ENCODE measurements at regions not wholly inside any gene's neighbourhood (a gene's known extent, or its start where the extent isn't known, plus 50 kb on each side); places are given as distances from the start of the nearest gene placed in this dataset.

DNA sequence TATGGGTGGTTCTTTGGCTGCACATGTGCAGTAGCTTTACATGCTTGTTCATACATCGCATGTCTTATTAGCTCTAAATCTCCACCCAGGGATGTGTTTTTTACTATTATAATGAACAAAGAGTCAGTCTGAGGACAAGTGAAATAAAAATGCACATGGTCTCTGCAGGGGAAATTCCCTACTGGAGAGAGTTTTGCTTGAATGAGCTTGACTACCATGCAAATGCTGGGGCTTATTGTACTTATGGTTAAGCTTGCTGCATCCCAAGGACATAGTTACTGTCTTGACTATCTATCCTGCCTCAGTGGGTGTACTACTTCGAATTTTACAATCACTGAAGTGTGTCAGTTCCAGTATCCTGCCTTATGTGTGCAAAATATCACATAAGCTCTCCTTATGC lies 362.7 kb downstream of the TDRD15 start:
- ChIA-PET POLR2A (no interaction called here), CTCF (no interaction called here)
- no peak for TF ChIP-seq SP1 (IDR thresholded peaks at IDR 0.05)
- TF ChIP-seq, protein P1, sequence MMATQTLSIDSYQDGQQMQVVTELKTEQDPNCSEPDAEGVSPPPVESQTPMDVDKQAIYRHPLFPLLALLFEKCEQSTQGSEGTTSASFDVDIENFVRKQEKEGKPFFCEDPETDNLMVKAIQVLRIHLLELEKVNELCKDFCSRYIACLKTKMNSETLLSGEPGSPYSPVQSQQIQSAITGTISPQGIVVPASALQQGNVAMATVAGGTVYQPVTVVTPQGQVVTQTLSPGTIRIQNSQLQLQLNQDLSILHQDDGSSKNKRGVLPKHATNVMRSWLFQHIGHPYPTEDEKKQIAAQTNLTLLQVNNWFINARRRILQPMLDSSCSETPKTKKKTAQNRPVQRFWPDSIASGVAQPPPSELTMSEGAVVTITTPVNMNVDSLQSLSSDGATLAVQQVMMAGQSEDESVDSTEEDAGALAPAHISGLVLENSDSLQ (IDR thresholded peaks at IDR 0.05) = no peak
- no peak for TF ChIP-seq TARDBP (IDR thresholded peaks at IDR 0.05)
- no peak for TF ChIP-seq LEF1 (IDR thresholded peaks at IDR 0.05; ENCODE audit: borderline replicate concordance)
- no peak for TF ChIP-seq NFRKB (IDR thresholded peaks at IDR 0.05)
- no peak for DNase-seq (ENCODE audit: extremely low spot score)

DNA sequence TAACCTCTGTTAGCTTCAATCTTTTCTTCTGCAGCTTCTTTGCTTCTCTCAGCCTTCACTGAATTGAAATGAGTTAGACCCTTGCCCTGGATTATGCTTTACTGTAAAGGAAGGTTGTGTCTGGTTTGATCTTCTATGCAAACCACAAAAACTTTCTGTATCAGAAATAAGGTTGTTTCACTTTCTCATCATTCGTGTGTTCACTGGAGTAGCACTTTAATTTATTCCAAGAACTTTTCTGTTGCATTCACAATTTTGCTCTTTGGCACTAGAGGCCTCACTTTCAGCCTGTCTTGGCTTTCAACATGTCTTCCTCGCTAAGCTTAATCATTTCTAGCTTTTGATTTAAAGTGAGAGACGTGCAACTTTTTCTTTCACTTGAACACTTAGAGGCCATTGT lies 365.3 kb downstream of the TDRD15 start:
- POLR2A ChIA-PET = no interaction called here

DNA sequence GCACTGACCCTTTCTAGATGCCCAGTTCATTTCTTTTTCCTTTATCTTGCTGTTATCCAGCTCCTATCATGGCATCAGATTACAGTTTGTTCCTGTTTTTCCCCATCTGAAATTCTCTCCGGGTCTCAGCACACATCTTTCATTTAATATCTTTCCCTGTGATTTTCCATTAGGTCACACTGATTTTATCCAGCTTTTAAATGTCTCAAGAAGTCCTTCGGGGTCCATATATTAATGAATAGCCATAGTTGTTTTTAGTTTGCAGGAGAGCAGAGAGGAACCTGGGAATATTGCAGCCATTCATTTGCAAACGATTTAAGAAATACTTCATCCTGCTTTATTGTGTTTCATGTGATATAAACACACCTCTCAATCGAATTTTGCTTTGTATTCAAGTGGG lies 374.2 kb downstream of the TDRD15 start:
- DNase-seq (ENCODE audit: extremely low spot score) = no peak
- no peak for TF ChIP-seq ZNF384 (IDR thresholded peaks at IDR 0.05)
- CTCF ChIA-PET = no interaction called here
- POLR2A ChIA-PET = no interaction called here

More for the DNA sequence above, 365.3 kb downstream of the TDRD15 start:
- TF ChIP-seq NFRKB (IDR thresholded peaks at IDR 0.05) = no peak
- DNase-seq (ENCODE audit: extremely low spot score) = no peak
- CTCF ChIA-PET = no interaction called here

DNA sequence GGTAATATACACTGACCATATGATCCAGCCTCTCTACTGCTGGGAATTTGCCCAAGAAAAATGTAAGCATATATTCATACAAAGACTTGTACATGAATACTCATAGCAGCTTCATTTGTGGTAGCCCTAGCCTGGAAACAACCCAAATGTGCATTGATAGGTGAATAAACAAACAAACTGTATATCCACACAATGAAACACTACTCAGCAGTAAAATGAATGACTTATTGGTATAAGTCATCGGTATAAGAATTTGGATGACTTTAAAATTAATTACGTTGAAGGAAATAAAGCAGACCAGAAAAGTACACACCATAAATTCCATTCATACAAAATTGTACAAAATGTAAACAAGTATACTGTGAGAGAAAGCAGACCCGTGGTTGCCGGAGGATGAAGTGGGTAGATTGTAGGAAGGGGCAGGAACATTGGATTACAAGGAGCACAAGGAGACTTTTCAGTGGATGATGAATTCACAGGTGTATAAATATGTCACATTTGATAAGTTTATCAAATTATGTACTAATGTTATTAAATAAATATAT lies 376.7 kb downstream of the TDRD15 start:
- TF ChIP-seq BHLHE40 (IDR thresholded peaks at IDR 0.05; ENCODE audit: borderline replicate concordance) (no peak), ARNT (IDR thresholded peaks at IDR 0.05) (no peak), SP1 (IDR thresholded peaks at IDR 0.05) (no peak), FOXA1 (IDR thresholded peaks at IDR 0.05) (no peak), NFRKB (IDR thresholded peaks at IDR 0.05) (no peak), HDGF (IDR thresholded peaks at IDR 0.05; ENCODE audit: borderline replicate concordance) (no peak), FOXK2 (IDR thresholded peaks at IDR 0.05) (no peak), LEF1 (IDR thresholded peaks at IDR 0.05; ENCODE audit: borderline replicate concordance) (no peak), CTBP1 (IDR thresholded peaks at IDR 0.05; ENCODE audit: borderline replicate concordance) (no peak)
- TF ChIP-seq, protein P1 (IDR thresholded peaks at IDR 0.05) = no peak
- POLR2A ChIA-PET = no interaction called here
- DNase-seq (ENCODE audit: extremely low spot score) = no peak
- CTCF ChIA-PET = no interaction called here

DNA sequence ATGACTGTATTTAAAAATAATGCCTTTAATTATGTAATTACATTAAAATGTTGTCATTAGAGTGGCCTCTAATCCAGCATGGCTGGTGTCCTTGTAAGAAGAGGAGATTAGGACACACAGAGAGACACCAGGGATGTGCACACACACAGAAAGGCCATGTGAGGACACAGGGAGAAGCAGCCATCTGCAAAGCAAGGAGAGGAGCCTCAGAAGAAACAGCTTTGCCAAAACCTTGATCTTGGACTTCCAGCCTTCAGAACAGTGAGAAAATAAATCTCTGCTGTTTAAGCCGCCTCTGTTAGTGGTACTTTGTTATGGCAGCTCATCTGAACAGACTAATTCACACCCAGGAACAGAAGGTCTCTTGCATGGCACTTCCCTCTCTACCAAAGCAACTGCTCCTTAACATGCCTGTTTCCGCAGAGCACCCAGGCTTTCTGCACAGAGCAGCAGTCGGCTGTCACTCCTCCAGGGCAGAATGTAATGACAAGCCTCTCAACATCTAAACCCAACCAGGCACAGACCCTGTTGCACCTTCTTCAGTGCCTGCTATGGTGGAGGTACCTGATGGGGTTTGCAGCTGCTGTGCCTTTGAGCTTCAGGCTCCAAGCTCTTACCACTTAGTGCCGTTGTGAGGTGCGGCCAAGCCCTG lies 377.7 kb downstream of the TDRD15 start:
- no peak for DNase-seq (ENCODE audit: extremely low spot score)
- ChIA-PET CTCF (no interaction called here), POLR2A (no interaction called here)
- TF ChIP-seq FOXM1 (IDR thresholded peaks at IDR 0.05; ENCODE audit: borderline replicate concordance) (no peak), TARDBP (IDR thresholded peaks at IDR 0.05) (no peak), ARNT (IDR thresholded peaks at IDR 0.05) (no peak), ELF4 (IDR thresholded peaks at IDR 0.05) (no peak), SP1 (IDR thresholded peaks at IDR 0.05) (no peak), CTBP1 (IDR thresholded peaks at IDR 0.05; ENCODE audit: borderline replicate concordance) (no peak), FOXA1 (IDR thresholded peaks at IDR 0.05) (no peak), SUZ12 (IDR thresholded peaks at IDR 0.05) (no peak), HDGF (IDR thresholded peaks at IDR 0.05; ENCODE audit: borderline replicate concordance) (no peak), BHLHE40 (IDR thresholded peaks at IDR 0.05; ENCODE audit: borderline replicate concordance) (no peak), L3MBTL2 (conservative IDR thresholded peaks at IDR 0.05) (no peak), FOXK2 (IDR thresholded peaks at IDR 0.05) (no peak), ZNF384 (IDR thresholded peaks at IDR 0.05) (no peak), LEF1 (IDR thresholded peaks at IDR 0.05; ENCODE audit: borderline replicate concordance) (no peak), NFRKB (IDR thresholded peaks at IDR 0.05) (no peak)
- TF ChIP-seq, protein P1 (IDR thresholded peaks at IDR 0.05) = no peak

DNA sequence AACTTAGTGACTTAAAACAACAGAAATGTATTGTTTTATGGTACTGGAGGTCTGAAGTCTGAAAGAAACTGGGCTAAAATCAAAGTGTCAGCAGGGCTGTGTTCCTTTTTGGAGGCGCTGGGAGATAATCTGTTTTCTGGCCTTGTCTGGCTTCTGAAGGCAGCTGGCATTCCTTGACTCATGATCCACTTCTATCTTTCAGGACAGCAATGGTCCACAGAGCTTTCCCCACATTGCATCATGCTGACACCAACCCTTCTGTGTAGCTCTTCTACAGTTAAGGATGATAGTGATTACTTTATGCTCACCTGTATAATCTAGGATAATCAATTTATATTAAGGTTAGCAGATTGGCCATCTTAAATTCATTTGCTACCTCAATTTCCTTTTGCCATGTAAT lies 392.1 kb downstream of the TDRD15 start:
- ChIA-PET CTCF (no interaction called here), POLR2A (no interaction called here)
- TF ChIP-seq ELF4 (IDR thresholded peaks at IDR 0.05) (no peak), ZNF384 (IDR thresholded peaks at IDR 0.05) (no peak), BHLHE40 (IDR thresholded peaks at IDR 0.05; ENCODE audit: borderline replicate concordance) (no peak), L3MBTL2 (conservative IDR thresholded peaks at IDR 0.05) (no peak), TARDBP (IDR thresholded peaks at IDR 0.05) (no peak), FOXM1 (IDR thresholded peaks at IDR 0.05; ENCODE audit: borderline replicate concordance) (no peak), SUZ12 (IDR thresholded peaks at IDR 0.05) (no peak), HDGF (IDR thresholded peaks at IDR 0.05; ENCODE audit: borderline replicate concordance) (no peak), FOXK2 (IDR thresholded peaks at IDR 0.05) (no peak), NFRKB (IDR thresholded peaks at IDR 0.05) (no peak), ARNT (IDR thresholded peaks at IDR 0.05) (no peak)
- TF ChIP-seq, protein P1 (IDR thresholded peaks at IDR 0.05) = no peak
- DNase-seq (ENCODE audit: extremely low spot score) = no peak
